HG03103 (cell line): ENCODE measurements at regions not wholly inside any gene's neighbourhood (a gene's known extent, or its start where the extent isn't known, plus 50 kb on each side); places are given as distances from the start of the nearest gene placed in this dataset.

Experiments
- ATAC-seq: cut with Tn5 transposase; IDR thresholded peaks from one replicate; pipeline ENCODE4 v1.9.1; 2021; ENCODE audit warnings: low read depth; ENCODE audit not compliant: unreplicated experiment

GRCh38 chr12:22740656-22741355 is 115.8 kb downstream of the ETNK1 start:
- no peak for ATAC-seq

DNA sequence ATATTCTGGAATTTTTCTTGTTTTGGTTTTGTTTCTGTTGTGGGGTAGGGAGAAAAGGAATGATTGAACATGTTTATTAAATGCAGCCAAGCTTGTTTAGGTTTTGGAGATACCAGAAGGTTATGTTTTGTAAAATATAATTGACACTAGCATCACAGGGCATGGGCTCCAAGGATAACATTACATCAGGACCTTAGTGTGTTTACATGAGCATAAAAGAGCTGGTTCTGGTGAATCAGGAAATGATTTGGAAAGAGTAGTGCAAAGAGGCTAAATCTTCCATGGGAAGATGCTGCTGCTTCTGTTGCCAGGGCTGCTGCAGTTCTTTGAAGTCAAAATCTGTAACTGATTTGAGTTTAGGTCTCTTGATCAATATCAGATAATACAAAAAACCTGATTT is 118.7 kb downstream of the ETNK1 start:
- ATAC-seq: no peak

GRCh38 chr12:22744197-22744596 is 119.2 kb downstream of the ETNK1 start:
- no peak for ATAC-seq

DNA sequence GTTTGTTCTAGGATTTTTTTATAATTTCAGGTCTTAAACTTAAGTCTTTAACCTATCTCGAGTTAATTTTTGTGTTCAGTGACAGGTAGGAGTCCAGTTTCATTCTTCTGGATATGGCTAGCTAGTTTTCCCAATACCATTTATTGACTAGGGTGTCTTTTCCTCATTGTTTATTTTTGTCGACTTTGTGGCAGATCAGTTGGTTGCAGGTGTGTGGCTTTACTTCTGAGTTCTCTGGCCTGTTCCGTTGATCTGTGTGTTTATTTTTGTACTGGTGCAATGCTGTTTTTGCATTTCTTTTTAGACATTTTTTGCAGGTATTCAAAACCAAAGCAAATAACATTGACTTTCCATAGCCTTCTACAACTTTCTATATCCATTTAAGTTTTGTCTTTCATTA is 121.7 kb downstream of the ETNK1 start:
- ATAC-seq: no peak

DNA sequence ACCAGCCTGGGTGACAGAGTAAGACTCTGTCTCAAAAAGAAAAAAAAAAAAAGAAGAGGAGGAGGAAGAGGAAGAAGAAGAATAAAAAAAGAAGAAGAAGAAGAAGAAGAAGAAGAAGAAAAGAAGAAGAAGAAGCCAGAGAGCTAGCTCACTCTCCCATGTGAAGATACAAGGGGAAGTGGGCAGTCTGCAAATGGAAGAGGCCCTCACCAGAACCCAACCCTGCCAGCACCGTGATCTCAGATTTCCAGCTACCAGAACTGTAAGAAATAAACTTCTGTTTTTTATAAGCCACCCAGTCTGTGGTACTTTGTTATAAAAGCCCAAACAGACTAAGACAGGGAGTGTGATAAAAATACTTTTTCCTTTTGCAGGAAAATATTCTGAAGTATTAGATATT is 130.7 kb downstream of the ETNK1 start:
- no peak for ATAC-seq

DNA sequence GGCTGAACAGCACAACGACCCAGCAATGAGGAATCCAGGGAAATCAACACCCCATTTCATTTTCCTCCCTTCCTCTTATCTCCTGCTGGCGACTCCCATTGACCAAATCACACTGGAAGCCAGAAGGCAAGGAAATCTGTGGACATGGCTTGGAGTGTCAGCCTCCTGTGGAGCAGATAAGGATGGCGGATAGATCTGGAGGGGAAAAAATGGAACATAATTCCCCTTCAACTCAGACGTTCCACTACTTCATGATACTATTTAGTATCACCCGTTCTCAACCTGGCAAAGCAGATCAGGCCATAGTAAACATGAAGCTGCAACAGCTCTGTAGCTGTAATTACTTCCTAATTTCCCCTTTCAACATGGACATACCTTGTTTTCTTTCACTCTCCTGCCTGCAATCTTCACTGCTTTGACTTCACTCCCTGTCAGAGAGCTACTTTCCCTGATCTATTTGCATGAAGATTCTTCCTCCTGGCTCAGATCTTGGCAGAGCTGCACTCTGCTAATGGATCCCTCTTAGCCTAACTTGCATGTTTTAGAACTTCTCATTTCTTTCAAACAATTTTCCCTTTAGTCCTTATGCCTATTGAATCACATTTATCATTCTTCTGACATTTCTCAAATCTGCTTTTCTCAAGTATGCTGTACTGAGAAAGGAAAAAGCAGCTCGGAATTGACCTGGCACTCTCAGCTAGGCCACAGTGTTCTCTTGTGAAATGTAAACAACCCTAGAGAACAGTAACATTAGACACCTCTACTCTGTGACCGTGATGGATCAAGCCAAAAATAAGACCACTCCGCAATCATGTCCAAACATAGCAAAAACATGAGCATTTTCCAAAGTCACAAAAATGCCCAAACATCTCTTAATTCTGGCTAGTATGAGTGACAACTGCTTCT is 135.1 kb downstream of the ETNK1 start:
- no peak for ATAC-seq

DNA sequence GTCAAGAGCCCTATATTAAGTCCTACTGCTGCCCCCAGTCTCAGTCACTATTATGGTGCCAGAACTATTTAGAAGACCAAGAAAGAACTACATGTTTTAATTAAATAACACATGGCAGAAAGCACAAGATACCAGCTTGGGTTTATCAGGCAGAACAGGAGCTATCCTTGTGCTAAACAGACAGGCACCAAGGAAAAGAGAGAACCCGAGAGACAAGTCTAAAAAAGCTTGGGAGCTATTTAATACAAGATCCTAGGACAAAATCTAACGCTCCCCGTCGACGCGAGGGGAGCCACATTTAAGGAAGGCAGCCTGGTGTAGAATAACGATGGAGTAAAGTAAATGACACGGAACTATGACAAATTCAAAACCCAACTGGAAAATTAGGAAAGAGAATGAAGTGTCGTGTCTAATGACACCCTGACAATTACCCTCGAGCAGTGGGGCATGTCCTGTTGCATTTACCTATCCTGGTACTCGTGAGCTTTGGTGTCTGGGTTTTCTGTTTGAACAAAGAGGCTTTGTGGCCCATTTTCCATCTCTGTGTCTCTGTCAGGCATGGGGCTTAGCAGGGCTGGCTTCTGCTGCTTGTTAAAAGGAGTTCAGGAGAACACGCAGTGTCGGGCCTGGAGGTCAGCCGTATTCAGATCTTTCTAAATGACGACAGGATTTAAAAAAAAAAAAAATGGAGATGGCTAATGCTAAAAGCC is 140.6 kb downstream of the ETNK1 start:
- no peak for ATAC-seq

- ATAC-seq: no peak
Observed at GRCh38 chr12:22766911-22767420, 142.0 kb downstream of the ETNK1 start.

- ATAC-seq: no peak
Observed at GRCh38 chr12:22781339-22781738, 156.4 kb downstream of the ETNK1 start.

GRCh38 chr12:22787557-22787956 is 162.6 kb downstream of the ETNK1 start:
- ATAC-seq: no peak

DNA sequence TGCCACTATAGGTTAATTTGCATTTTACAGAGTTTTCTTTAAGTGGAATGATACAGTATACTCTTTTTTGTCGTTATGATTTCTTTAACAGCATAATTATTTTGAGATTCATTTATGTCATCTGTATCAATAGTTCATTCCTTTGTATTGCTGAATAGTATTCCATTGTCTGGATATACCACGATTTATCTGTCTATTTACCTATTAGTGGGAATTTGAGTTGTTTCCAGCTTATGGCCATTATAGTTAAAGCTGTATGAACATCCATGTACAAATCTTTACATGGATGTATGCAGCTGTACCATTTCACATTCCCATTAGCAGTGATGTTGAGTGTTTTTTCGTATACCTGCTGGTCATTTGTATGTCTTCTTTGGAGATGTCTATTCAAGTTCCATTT is 163.9 kb downstream of the ETNK1 start:
- no peak for ATAC-seq

- no peak for ATAC-seq
Observed at GRCh38 chr12:22792138-22792537, 167.2 kb downstream of the ETNK1 start.

DNA sequence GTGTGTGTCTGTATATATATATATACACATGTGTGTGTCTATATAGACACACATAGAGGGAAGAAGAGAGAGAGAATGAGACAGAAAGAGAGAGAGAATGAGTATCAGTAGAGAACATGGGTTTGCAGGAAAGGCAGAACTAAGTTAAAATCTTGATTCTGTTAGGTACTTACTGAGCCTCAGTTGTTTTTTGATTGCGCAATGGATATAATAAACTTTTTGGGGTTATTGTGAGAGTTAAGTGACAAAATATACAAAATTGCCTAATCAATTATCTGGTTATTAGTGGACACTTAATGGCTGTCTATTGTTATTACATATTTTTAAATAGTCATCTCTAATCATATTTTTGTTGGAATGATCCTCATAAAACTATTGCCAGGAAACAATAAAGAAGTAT is 169.0 kb downstream of the ETNK1 start:
- no peak for ATAC-seq

- ATAC-seq: no peak
Observed at GRCh38 chr12:22796941-22797630, 172.1 kb downstream of the ETNK1 start.

DNA sequence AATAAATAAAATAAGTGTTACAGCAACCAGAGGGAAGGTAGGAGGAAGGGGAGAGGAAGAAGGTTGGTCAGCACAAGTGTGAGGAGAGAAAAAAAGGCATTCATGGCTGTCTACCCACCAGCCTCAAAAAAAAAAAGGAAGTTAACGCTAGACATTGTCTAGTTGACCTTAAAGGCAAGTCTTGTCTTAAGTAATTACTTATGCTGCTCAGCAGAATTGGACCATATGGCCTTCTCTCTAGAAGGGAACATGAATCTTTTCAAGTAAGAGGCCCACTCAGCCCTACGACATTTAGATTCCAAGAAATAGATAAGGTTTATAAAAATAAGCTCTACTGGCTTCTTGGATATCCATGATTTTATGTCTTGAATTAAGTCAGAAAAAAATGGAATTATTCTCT is 172.7 kb downstream of the ETNK1 start:
- no peak for ATAC-seq

DNA sequence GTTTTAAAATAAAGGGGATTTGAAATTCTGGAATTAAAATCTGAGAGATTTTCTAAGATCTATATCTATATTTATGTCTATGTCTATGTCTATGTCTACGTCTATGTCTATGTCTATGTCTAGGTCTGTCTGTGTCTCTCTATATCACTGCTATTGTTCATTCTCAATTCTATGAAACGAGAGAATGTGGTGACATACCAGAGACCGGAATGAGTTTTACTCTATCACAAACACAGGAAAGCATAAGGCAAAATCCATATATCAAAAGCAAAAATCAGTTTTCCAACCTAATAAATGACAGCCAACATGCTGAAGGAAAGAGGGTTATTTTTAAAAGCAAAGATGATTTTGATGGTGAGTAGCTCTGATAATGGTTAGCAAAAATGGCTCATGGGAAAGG is 173.1 kb downstream of the ETNK1 start:
- no peak for ATAC-seq

DNA sequence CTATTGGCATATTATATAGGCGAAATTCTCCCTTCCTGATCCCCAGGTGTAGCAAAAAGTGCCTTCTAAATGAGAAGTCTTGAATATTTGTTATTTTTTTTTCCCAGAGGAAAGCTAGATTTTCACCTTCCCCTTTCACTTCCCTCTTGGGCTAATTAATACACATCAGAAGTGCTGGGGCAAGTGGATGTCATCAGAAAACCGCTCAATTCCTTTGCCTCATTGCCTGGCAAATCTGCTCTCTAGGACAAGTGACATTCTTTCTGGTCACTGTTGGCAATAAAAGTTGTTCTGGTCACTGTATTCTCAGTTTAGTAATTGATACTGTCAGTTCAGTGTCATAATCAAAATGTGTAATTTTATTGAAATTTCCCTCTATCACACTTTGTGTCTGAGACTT is 174.5 kb downstream of the ETNK1 start:
- ATAC-seq: no peak

DNA sequence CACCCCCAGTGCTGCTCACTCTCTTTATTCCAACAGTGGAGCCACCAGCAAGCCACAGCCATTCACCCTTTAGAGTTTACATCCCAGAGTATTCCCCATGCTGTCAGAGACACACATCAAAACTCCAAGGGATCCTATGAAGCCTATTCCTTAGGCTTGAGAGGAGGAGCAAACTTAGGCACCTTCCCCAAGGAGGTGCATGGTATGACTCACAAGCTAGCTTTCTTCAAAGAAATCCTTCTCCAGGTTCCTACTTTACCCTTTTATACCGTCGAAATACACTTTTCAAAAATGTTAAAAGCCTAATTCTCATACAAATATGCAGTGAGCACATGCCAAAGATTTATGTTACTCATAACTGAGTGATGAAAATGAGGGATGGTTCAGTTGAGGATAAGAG is 175.4 kb downstream of the ETNK1 start:
- no peak for ATAC-seq

- ATAC-seq: no peak
Observed at GRCh38 chr12:22802883-22803630, 178.1 kb downstream of the ETNK1 start.

DNA sequence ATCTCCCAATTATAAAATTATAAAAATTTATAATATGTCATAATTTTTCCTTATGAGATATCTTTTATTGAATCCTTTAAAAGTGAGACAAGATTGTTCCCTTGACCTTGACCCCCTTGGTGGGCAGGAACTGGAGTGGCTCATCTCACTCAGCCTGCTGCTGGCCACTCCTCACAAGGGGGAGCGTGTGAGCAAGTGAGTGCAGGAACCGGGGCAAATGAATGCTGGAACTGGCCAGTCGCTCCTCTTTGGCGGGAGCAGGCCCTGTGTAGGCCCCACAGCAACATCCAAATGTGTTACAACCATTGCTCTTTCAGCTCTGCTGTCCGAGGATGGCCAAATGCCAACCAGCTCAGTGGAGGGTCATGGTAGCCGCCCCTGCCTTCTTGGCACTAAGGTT is 178.8 kb downstream of the ETNK1 start:
- ATAC-seq: no peak
